Fibroblast of mammary gland (primary cell): ENCODE measurements at regions not wholly inside any gene's neighbourhood (a gene's known extent, or its start where the extent isn't known, plus 50 kb on each side); places are given as distances from the start of the nearest gene placed in this dataset.

Source experiments
- DNase-seq: peaks from one replicate; pipeline ENCODE4 v3.0.0-alpha.2; 2010; ENCODE audit warnings: low read depth
- H3K4me3 ChIP-seq: 2 replicates; pipeline ENCODE4 v1.5.1; 2011; ENCODE audit warnings: low read depth, mild to moderate bottlenecking, low read length, moderate library complexity; ENCODE audit not compliant: control insufficient read depth
- TF ChIP-seq, protein P1 (sequence below): conservative IDR thresholded peaks from 2 replicates; pipeline ENCODE4 v1.5.1; 2011; ENCODE audit warnings: low read depth, low read length, inconsistent platforms; ENCODE audit not compliant: control insufficient read depth, insufficient read depth

DNA sequence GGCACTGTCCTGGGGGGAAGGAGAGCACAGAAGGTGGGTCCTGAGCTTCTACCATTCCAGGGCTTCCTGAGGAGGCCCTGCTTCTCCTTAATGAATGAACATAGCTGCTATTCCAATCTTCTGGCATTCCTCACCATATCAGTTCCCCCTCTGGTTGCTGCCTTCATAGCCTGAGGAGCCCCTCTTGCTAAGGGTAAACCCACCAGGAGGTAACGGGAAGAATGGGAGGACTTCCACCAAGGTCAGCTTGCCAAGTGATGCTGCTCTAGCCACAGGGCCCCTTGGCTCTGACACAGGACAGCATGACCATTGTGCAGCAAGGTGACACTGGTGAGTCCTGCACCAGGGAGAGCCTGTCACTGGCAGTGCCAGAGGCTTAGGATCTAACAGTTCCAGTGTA is 1022.5 kb downstream of the TBC1D22A start:
- DNase-seq = no peak
- TF ChIP-seq, protein P1, sequence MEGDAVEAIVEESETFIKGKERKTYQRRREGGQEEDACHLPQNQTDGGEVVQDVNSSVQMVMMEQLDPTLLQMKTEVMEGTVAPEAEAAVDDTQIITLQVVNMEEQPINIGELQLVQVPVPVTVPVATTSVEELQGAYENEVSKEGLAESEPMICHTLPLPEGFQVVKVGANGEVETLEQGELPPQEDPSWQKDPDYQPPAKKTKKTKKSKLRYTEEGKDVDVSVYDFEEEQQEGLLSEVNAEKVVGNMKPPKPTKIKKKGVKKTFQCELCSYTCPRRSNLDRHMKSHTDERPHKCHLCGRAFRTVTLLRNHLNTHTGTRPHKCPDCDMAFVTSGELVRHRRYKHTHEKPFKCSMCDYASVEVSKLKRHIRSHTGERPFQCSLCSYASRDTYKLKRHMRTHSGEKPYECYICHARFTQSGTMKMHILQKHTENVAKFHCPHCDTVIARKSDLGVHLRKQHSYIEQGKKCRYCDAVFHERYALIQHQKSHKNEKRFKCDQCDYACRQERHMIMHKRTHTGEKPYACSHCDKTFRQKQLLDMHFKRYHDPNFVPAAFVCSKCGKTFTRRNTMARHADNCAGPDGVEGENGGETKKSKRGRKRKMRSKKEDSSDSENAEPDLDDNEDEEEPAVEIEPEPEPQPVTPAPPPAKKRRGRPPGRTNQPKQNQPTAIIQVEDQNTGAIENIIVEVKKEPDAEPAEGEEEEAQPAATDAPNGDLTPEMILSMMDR = no peak
- no peak overlapping the region for H3K4me3 ChIP-seq

DNA sequence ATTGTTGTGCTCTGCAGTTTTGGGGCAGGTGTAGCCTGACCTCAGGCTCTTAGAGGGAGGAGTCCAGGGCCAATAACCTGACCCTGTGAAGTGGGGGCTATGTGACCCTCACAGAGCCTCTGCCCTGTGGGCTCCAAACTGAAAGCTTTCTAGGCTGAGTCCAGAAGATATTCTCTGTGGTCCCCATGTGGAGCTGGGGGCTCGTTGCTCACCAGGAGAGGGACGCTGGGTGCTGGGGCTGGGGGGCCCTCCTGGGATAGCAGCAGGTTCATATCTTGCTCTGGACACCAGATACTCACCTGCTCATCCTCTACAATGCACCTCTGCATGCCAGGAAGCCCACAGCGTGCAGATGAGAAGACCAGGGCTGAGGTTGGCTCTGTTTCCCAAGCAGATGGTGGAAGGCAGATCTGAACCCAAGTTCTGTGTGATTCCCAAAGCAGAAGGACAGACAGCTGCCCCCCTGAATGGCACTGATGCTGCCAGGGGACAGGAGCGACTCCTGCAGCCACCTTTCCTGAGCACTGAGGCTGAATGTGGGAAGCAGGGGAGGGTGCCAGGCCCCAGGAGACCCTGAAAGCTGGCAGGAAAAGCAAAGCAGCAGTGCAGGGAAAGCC is 1022.0 kb downstream of the TBC1D22A start:
- no peak overlapping the region for H3K4me3 ChIP-seq
- DNase-seq = no peak
- TF ChIP-seq, protein P1 = no peak

DNA sequence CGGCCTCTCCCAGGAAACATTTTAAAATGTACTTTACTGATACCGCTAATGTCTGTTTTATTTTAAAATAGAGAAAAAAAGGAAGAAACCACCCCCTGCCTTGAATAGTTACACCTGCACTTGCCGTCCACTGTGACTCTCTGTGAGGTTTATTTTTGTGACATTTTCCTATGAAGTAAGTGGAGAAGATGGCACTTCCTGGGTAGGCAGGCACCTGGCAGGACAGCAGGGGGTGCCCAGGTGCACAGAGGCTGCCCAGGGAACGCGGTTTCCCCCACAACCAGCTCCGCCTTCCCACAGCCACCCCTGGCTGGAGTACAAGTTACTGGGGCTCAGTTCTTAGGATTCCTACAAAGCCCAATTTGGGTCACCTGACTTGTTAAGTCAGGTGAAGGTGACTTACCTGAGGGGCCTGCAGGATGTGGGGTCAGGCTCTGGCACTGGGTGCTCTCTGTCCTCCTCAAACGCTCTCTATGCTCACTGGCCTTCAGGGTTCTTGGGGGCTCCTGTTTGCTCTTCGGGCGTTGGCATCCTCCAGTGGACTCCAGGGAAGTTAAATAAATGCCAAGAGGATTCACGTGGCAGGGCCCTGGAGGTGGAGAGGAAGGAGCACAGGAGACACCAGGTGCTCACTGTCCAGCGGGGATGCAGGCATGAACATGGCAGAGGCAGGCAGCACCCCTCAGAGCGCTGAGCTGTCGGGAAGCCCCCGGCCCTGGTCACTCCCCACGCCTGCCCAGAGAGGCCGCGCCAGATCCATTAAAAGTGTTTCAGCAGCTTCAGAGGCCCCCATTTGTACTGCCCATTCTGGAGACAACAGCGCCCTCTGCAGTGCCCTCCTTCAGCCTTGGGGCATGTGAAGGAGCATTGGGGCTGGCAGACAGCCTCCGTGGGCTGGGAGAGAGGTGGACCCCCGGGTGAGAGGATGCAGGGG is 1021.2 kb downstream of the TBC1D22A start:
- TF ChIP-seq, protein P1 = no peak
- no peak for DNase-seq
- no peak overlapping the region for H3K4me3 ChIP-seq

DNA sequence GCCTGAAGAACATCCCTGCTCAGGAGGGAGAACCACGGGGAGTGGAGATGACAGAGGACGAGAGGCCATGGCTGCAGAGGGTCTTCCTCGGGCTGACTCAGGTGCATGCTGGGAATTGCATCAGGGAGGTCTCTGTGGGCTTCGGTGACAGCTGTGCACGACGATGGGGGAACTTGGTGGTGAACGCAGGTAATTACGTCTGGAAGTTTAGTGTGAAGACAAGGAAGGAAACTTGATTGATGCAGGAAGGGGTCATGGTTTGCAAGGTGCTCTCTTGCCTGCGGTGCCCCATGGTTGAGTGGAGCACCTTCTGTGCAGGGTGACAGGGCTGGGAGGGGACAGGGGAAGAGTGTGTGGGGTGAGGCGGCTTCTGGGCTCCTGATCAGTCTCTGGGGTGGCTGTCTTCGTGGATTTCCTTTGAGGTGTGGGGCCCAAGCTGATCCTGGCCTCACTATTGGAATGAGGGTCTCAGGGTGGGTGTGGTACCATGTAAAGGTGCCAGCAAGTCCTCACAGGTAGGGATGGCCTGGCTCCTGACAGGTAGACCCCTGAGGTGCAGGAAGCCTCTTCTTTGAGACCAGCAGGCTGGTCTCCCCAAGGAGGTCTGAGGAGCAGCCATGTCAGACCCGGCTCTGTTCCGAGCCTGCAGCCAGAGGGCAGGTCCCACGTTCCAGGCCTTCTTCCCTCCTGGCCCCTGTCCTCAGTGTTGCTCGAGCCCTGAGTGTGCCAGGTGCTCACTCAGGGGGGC is 1020.1 kb downstream of the TBC1D22A start:
- TF ChIP-seq, protein P1 = no peak

DNA sequence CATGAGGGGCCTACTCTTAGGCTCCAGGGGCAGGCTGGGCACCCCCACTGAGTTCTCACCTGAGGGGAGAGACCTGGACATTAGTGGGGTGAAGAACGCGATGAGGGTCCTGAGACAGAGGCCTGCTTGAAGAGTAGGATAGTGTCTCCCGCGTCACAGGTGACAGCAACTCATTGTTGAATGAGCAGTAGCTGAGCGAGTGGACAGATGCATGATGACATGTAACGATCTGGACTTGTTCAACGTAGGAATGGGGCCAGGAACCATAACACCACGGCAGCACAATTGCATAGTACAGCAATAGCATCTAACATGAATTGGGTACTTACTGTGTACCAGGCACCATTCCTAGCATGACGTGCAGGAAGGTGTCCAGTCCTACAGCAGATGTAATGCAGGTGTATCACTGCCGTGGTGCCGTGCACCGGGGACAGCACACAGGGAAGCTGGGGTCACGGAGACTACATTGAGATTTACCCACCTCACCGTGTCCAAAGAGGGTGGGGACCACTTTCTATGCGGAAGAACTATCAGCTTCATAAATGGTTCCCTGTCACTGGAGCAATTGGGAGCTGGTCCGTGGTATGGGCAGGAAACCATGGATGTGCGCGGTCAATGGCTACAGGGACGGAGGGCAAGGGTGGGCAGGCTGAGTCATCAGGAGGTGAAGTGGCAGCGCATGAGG is 1019.1 kb downstream of the TBC1D22A start:
- DNase-seq = no peak
- H3K4me3 ChIP-seq = no peak overlapping the region
- TF ChIP-seq, protein P1 = no peak

More for the DNA sequence above, 1020.1 kb downstream of the TBC1D22A start:
- no peak overlapping the region for H3K4me3 ChIP-seq
- DNase-seq = no peak

DNA sequence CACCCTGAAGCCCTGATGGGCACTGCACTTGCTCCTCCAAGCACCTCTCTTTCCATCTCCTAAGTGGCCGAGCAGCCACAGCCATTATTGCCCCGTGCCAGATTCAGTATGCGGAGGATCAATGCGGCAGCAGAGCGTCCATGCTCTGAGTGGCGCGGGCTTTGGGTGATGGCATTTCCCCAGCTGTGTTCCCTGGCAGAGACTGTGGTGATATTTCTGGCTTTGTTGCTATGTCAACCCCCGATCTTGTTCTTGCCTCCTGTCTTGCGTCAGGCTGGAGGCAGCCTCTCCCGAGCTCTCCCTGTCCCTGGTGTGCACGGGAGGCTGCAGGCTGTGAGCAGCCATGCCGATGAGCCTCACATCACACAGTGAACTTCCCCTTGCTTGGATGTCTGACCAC is 1018.6 kb downstream of the TBC1D22A start:
- H3K4me3 ChIP-seq = no peak overlapping the region
- TF ChIP-seq, protein P1 = no peak
- no peak for DNase-seq
